SK-N-SH (cell line): ENCODE measurements at regions not wholly inside any gene's neighbourhood (a gene's known extent, or its start where the extent isn't known, plus 50 kb on each side); places are given as distances from the start of the nearest gene placed in this dataset.

Source experiments
- CTCF ChIA-PET: fragments of 300-600, 350-600 bp; formaldehyde crosslinking; extraction: SDS; loops from one replicate; lab custom pipeline; 2021; lab: Yijun Ruan, JAX
- POLR2A ChIA-PET: fragments of 350-600 bp; sonication (Branson Sonifier 250); formaldehyde crosslinking; extraction: SDS; loops from one replicate; lab custom pipeline; 2020; ENCODE audit warnings: antibody characterized with exemption, inconsistent platforms; lab: Yijun Ruan, JAX
- DNase-seq: peaks from one replicate; pipeline ENCODE4 v3.0.0; 2012
- H2AFZ ChIP-seq: fragments of 200-600 bp; sonication (generic); 2 replicates; pipeline ENCODE4 v1.8.1; 2016; ENCODE audit warnings: antibody characterized with exemption, mild to moderate bottlenecking, low read depth
- H3F3A ChIP-seq: fragments of 200-600 bp; sonication (generic); replicated peaks from 2 replicates; pipeline ENCODE3; 2016; ENCODE audit warnings: antibody characterized with exemption, mild to moderate bottlenecking; ENCODE audit not compliant: insufficient read depth
- H3K27ac ChIP-seq, 2 experiments: fragments of 200-500 bp in 1 of 2; fragments of 200-600 bp in 1 of 2; sonication (Bioruptor generic) in 1 of 2; sonication (generic), shearing (Covaris generic) in 1 of 2; 2 replicates each; pipeline versions ENCODE4 v1.5.1 to v1.6.1; 2014 to 2016; ENCODE audit warnings: low read depth in 2 of 2, inconsistent platforms in 1 of 2, low read length in 1 of 2, mild to moderate bottlenecking in 1 of 2, mixed read lengths in 1 of 2
- H3K27me3 ChIP-seq: fragments of 200-600 bp; sonication (generic), shearing (Covaris generic); 2 replicates; pipeline ENCODE4 v1.6.1; 2016; ENCODE audit warnings: mixed run types; ENCODE audit not compliant: insufficient read depth
- H3K36me3 ChIP-seq, 2 experiments: fragments of 200-500 bp in 1 of 2; fragments of 200-600 bp in 1 of 2; sonication (Bioruptor generic) in 1 of 2; sonication (generic) in 1 of 2; replicated peaks in 1 of 2; 2 replicates each; pipeline versions ENCODE3 to v1.5.1; 2014 to 2016; ENCODE audit warnings: low read length in 1 of 2, mild to moderate bottlenecking in 1 of 2; ENCODE audit not compliant: insufficient read depth in 2 of 2, control insufficient read depth in 1 of 2
- H3K4me1 ChIP-seq, 2 experiments: fragments of 200-500 bp in 1 of 2; fragments of 200-600 bp in 1 of 2; sonication (Bioruptor generic) in 1 of 2; sonication (generic), shearing (Covaris generic) in 1 of 2; 2 replicates each; pipeline versions ENCODE4 v1.5.1 to v1.6.1; 2014 to 2016; ENCODE audit warnings: low read depth in 1 of 2, low read length in 1 of 2, mixed run types in 1 of 2; ENCODE audit not compliant: insufficient read depth in 2 of 2, control insufficient read depth in 1 of 2
- H3K4me2 ChIP-seq: fragments of 200-600 bp; sonication (generic), shearing (Covaris generic); 2 replicates; pipeline ENCODE4 v1.6.1; 2017; ENCODE audit warnings: mixed run types
- H3K4me3 ChIP-seq, 2 experiments: fragments of 200-500 bp in 1 of 2; fragments of 200-600 bp in 1 of 2; sonication (Bioruptor generic) in 1 of 2; sonication (generic), shearing (Covaris generic) in 1 of 2; 2 replicates each; pipeline versions ENCODE4 v1.5.1 to v1.8.1; 2014 to 2016; ENCODE audit warnings: low read depth in 2 of 2, inconsistent platforms in 1 of 2, low read length in 1 of 2, mild to moderate bottlenecking in 1 of 2, mixed read lengths in 1 of 2, moderate library complexity in 1 of 2
- H3K79me2 ChIP-seq: fragments of 200-600 bp; sonication (generic); 2 replicates; pipeline ENCODE4 v1.8.1; 2017; ENCODE audit warnings: mild to moderate bottlenecking; ENCODE audit not compliant: insufficient read depth
- H3K9ac ChIP-seq: fragments of 200-600 bp; sonication (generic); 2 replicates; pipeline ENCODE4 v1.6.1; 2017; ENCODE audit warnings: mixed run types
- H3K9me2 ChIP-seq: fragments of 200-600 bp; sonication (generic); 2 replicates; pipeline ENCODE4 v1.6.1; 2017; ENCODE audit warnings: mixed run types
- H3K9me3 ChIP-seq: fragments of 200-600 bp; sonication (generic); 2 replicates; pipeline ENCODE4 v1.6.1; 2017; ENCODE audit warnings: mixed run types, mild to moderate bottlenecking, moderate library complexity
- H4K20me1 ChIP-seq: fragments of 200-600 bp; sonication (generic); 2 replicates; pipeline ENCODE4 v1.6.1; 2017; ENCODE audit warnings: mild to moderate bottlenecking, mixed run types; ENCODE audit not compliant: insufficient read depth
- CHD2 ChIP-seq: fragments of 150-350 bp; IDR thresholded peaks from 2 replicates; pipeline ENCODE4 v1.6.1; 2018; ENCODE audit warnings: low read length; ENCODE audit not compliant: partially characterized antibody
- ELF1 ChIP-seq: IDR thresholded peaks from 2 replicates; pipeline ENCODE4 v1.4.0; 2012
- FOSL2 ChIP-seq: IDR thresholded peaks from 2 replicates; pipeline ENCODE4 v1.4.0; 2012; ENCODE audit warnings: low read depth, mild to moderate bottlenecking, moderate library complexity, borderline replicate concordance
- IRF3 ChIP-seq: fragments of 150-350 bp; IDR thresholded peaks from 2 replicates; pipeline ENCODE4 v1.6.1; 2016; ENCODE audit warnings: mild to moderate bottlenecking, low read depth, low read length
- MXI1 ChIP-seq: IDR thresholded peaks from 2 replicates; pipeline ENCODE4 v1.6.1; 2012; ENCODE audit warnings: mild to moderate bottlenecking, low read depth, low read length, improper control_type of control experiment
- NFIC ChIP-seq: IDR thresholded peaks from 2 replicates; pipeline ENCODE4 v1.4.0; 2012; ENCODE audit warnings: borderline replicate concordance
- POLR2AphosphoS5 ChIP-seq: IDR thresholded peaks from 2 replicates; pipeline ENCODE4 v1.6.1; 2012; ENCODE audit warnings: low read depth, low read length
- REST ChIP-seq: IDR thresholded peaks from 2 replicates; pipeline ENCODE4 v1.6.1; 2012; ENCODE audit warnings: mild to moderate bottlenecking, low read depth, low read length, moderate library complexity
- RFX5 ChIP-seq: IDR thresholded peaks from 2 replicates; pipeline ENCODE4 v1.6.1; 2012; ENCODE audit warnings: mild to moderate bottlenecking, improper control_type of control experiment, low read length
- RXRA ChIP-seq: IDR thresholded peaks from 2 replicates; pipeline ENCODE4 v1.4.0; 2012; ENCODE audit warnings: low read depth, mild to moderate bottlenecking, borderline replicate concordance
- TEAD4 ChIP-seq: IDR thresholded peaks from 2 replicates; pipeline ENCODE4 v1.4.0; 2012; ENCODE audit warnings: mild to moderate bottlenecking, borderline replicate concordance; ENCODE audit not compliant: insufficient read depth
- USF1 ChIP-seq: IDR thresholded peaks from 2 replicates; pipeline ENCODE4 v1.4.0; 2012; ENCODE audit warnings: low read depth, borderline replicate concordance
- USF2 ChIP-seq: fragments of 150-350 bp; IDR thresholded peaks from 2 replicates; pipeline ENCODE4 v1.6.1; 2017; ENCODE audit warnings: antibody characterized with exemption, low read length, low read depth, borderline replicate concordance
- YY1 ChIP-seq: IDR thresholded peaks from 2 replicates; pipeline ENCODE4 v1.4.0; 2012; ENCODE audit warnings: low read depth, mild to moderate bottlenecking
- ZBTB33 ChIP-seq: IDR thresholded peaks from 2 replicates; pipeline ENCODE4 v1.4.0; 2012; ENCODE audit warnings: low read depth, borderline replicate concordance
- WGBS: methylation state at CpG from one replicate; pipeline ENCODE4 v1.1.6; 2017; ENCODE audit warnings: low lambda C conversion rate; 5-methylcytosine and 5-hydroxymethylcytosine counted together

GRCh38 chr4:20589436-20589835 is 110.8 kb upstream of the PACRGL start:
- H3K4me1 ChIP-seq: peaks cover 0 to 7% of the 10 kb centered on the region in 2 experiments; a peak in 2 of 4 replicates
- TF ChIP-seq USF2 (no peak), POLR2AphosphoS5 (no peak), ELF1 (no peak), MXI1 (no peak), CHD2 (no peak), FOSL2 (no peak), ZBTB33 (no peak), TEAD4 (no peak), REST (no peak), RFX5 (no peak), YY1 (no peak), IRF3 (no peak), USF1 (no peak), NFIC (no peak), RXRA (no peak)
- peaks cover 35 to 38% of the 10 kb centered on the region in 2 experiments for H3K36me3 ChIP-seq
- H4K20me1 ChIP-seq: no peaks in the 10 kb centered on the region
- CTCF ChIA-PET: interaction anchor here (0.7 kb wide), 1 partner anchor 95 kb away, joined by 3 read pairs; no protein-coding TSS in a partner anchor
- no peak for DNase-seq
- no peaks in the 10 kb centered on the region for H3K79me2 ChIP-seq
- H3K9me2 ChIP-seq: no peaks in the 10 kb centered on the region
- no peak overlapping the region for H2AFZ ChIP-seq
- no peak overlapping the region for H3K4me2 ChIP-seq
- peaks cover 3% of the 10 kb centered on the region for H3F3A ChIP-seq
- 92% methylated on average over 1 of the region's 1 CpG for WGBS
- H3K9ac ChIP-seq: no peak overlapping the region
- H3K9me3 ChIP-seq: no peaks in the 10 kb centered on the region
- POLR2A ChIA-PET: no interaction called here
- no peaks in the 10 kb centered on the region for H3K27me3 ChIP-seq
- no peak overlapping the region for H3K4me3 ChIP-seq
- H3K27ac ChIP-seq: no peak overlapping the region
